ENCODE measurements at regions not wholly inside any gene's neighbourhood (a gene's known extent, or its start where the extent isn't known, plus 50 kb on each side); places are given as distances from the start of the nearest gene placed in this dataset.

DNA sequence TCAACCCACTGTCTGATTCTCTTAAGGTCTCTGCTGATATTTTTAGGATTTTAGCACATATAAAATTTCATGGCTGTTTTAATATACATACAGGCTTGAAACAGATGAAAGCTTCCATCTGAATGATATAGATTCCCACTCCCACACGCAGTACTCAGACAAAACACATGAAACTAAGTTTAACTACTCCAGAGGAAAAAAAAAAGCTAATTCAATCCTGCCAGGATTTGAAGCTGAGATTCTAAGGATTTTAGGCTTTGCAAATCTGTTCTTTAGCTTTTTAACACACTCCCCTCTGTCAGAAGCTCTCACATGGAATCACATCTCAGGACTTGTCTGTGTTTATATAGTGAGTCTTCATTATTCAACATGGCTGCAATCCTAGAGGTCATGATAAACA, 217.3 kb downstream of the BCAT1 start:
- TF ChIP-seq POLR2A (IDR thresholded peaks at IDR 0.05) (no peak), POLR2AphosphoS5 (IDR thresholded peaks at IDR 0.05) (no peak)
- TF ChIP-seq, protein P1, sequence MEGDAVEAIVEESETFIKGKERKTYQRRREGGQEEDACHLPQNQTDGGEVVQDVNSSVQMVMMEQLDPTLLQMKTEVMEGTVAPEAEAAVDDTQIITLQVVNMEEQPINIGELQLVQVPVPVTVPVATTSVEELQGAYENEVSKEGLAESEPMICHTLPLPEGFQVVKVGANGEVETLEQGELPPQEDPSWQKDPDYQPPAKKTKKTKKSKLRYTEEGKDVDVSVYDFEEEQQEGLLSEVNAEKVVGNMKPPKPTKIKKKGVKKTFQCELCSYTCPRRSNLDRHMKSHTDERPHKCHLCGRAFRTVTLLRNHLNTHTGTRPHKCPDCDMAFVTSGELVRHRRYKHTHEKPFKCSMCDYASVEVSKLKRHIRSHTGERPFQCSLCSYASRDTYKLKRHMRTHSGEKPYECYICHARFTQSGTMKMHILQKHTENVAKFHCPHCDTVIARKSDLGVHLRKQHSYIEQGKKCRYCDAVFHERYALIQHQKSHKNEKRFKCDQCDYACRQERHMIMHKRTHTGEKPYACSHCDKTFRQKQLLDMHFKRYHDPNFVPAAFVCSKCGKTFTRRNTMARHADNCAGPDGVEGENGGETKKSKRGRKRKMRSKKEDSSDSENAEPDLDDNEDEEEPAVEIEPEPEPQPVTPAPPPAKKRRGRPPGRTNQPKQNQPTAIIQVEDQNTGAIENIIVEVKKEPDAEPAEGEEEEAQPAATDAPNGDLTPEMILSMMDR (IDR thresholded peaks at IDR 0.05 in 8 of 11, conservative IDR thresholded peaks at IDR 0.05 in 3 of 11), result no peak

Measured in spleen (tissue), 7 donors.